Keratinocyte (primary cell): ENCODE measurements at regions not wholly inside any gene's neighbourhood (a gene's known extent, or its start where the extent isn't known, plus 50 kb on each side); places are given as distances from the start of the nearest gene placed in this dataset.

Experiments
- EZH2 ChIP-seq: IDR thresholded peaks from one replicate; pipeline ENCODE4 v1.6.1; 2012; ENCODE audit warnings: inconsistent platforms, mild to moderate bottlenecking, low read length, moderate library complexity
- TF ChIP-seq, protein P1 (sequence below), 3 experiments: IDR thresholded peaks in 1 of 3; conservative IDR thresholded peaks in 1 of 3; optimal IDR thresholded peaks in 1 of 3; 2 replicates in 2 of 3; 3 replicates in 1 of 3; pipeline versions ENCODE3 to v1.5.1; 2011; ENCODE audit warnings: low read length in 3 of 3, mild to moderate bottlenecking in 3 of 3, moderate library complexity in 2 of 3, control low read depth in 1 of 3, inconsistent platforms in 1 of 3; ENCODE audit not compliant: insufficient read depth in 2 of 3; ENCODE audit errors: extremely low read depth in 1 of 3

DNA sequence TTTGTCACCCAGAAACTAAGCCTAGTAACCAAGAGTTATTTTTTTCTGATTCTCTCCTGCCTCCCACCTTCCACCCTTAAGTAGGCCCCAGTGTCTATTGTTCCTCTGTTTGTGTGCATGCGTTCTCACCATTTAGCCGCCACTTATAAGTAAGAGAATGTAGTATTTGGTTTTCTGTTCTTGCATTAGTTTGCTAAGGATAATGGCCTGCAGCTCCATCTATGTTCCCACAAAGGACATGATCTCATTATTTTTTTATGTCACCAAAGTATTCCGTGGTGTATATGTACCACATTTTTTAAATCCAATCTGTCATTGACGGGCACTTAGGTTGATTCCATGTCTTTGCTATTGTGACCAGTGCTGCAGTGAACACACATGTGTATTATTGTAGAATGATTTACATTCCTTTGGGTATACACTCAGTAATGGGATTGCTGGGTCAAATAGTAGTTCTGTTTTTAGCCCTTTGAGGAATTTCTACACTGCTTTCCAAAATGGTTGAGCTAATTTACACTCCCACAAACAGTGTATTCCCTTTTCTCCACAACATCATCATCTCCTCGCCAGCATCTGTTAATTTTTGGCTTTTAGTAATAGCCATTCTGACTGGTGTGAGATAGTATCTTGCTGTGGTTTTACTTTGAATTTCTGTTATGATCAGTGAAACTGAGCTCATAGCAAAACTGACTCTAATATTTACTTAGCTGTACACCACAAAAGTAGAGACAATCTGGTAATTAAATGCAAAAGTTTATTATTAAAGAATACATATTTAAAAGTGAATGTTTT is 660.1 kb upstream of the SLC8A1 start:
- TF ChIP-seq, protein P1, sequence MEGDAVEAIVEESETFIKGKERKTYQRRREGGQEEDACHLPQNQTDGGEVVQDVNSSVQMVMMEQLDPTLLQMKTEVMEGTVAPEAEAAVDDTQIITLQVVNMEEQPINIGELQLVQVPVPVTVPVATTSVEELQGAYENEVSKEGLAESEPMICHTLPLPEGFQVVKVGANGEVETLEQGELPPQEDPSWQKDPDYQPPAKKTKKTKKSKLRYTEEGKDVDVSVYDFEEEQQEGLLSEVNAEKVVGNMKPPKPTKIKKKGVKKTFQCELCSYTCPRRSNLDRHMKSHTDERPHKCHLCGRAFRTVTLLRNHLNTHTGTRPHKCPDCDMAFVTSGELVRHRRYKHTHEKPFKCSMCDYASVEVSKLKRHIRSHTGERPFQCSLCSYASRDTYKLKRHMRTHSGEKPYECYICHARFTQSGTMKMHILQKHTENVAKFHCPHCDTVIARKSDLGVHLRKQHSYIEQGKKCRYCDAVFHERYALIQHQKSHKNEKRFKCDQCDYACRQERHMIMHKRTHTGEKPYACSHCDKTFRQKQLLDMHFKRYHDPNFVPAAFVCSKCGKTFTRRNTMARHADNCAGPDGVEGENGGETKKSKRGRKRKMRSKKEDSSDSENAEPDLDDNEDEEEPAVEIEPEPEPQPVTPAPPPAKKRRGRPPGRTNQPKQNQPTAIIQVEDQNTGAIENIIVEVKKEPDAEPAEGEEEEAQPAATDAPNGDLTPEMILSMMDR (optimal IDR thresholded peaks at IDR 0.05 in 1 of 3, IDR thresholded peaks at IDR 0.05 in 1 of 3, conservative IDR thresholded peaks at IDR 0.05 in 1 of 3; ENCODE audit: extremely low read depth in 1 of 3, insufficient read depth in 2 of 3, low read length in 3 of 3), result no peak
- TF ChIP-seq EZH2, result no peak
